SK-N-SH (cell line): ENCODE measurements at regions not wholly inside any gene's neighbourhood (a gene's known extent, or its start where the extent isn't known, plus 50 kb on each side); places are given as distances from the start of the nearest gene placed in this dataset.
"Not testable (repeated sequence)": the region's sequence is repeated elsewhere in the genome, so short reads cannot be mapped to it uniquely, and the experiment has no call there.

ENCODE experiments used
- CTCF ChIA-PET: fragments of 300-600, 350-600 bp; formaldehyde crosslinking; extraction: SDS; loops from one replicate; lab custom pipeline; 2021; lab: Yijun Ruan, JAX
- POLR2A ChIA-PET: fragments of 350-600 bp; sonication (Branson Sonifier 250); formaldehyde crosslinking; extraction: SDS; loops from one replicate; lab custom pipeline; 2020; ENCODE audit warnings: antibody characterized with exemption, inconsistent platforms; lab: Yijun Ruan, JAX
- DNase-seq: peaks from one replicate; pipeline ENCODE4 v3.0.0; 2012
- H2AFZ ChIP-seq: fragments of 200-600 bp; sonication (generic); 2 replicates; pipeline ENCODE4 v1.8.1; 2016; ENCODE audit warnings: antibody characterized with exemption, mild to moderate bottlenecking, low read depth
- H3F3A ChIP-seq: fragments of 200-600 bp; sonication (generic); replicated peaks from 2 replicates; pipeline ENCODE3; 2016; ENCODE audit warnings: antibody characterized with exemption, mild to moderate bottlenecking; ENCODE audit not compliant: insufficient read depth
- H3K27ac ChIP-seq, 2 experiments: fragments of 200-500 bp in 1 of 2; fragments of 200-600 bp in 1 of 2; sonication (Bioruptor generic) in 1 of 2; sonication (generic), shearing (Covaris generic) in 1 of 2; 2 replicates each; pipeline versions ENCODE4 v1.5.1 to v1.6.1; 2014 to 2016; ENCODE audit warnings: low read depth in 2 of 2, inconsistent platforms in 1 of 2, low read length in 1 of 2, mild to moderate bottlenecking in 1 of 2, mixed read lengths in 1 of 2
- H3K27me3 ChIP-seq: fragments of 200-600 bp; sonication (generic), shearing (Covaris generic); 2 replicates; pipeline ENCODE4 v1.6.1; 2016; ENCODE audit warnings: mixed run types; ENCODE audit not compliant: insufficient read depth
- H3K36me3 ChIP-seq, 2 experiments: fragments of 200-500 bp in 1 of 2; fragments of 200-600 bp in 1 of 2; sonication (Bioruptor generic) in 1 of 2; sonication (generic) in 1 of 2; replicated peaks in 1 of 2; 2 replicates each; pipeline versions ENCODE3 to v1.5.1; 2014 to 2016; ENCODE audit warnings: low read length in 1 of 2, mild to moderate bottlenecking in 1 of 2; ENCODE audit not compliant: insufficient read depth in 2 of 2, control insufficient read depth in 1 of 2
- H3K4me1 ChIP-seq, 2 experiments: fragments of 200-500 bp in 1 of 2; fragments of 200-600 bp in 1 of 2; sonication (Bioruptor generic) in 1 of 2; sonication (generic), shearing (Covaris generic) in 1 of 2; 2 replicates each; pipeline versions ENCODE4 v1.5.1 to v1.6.1; 2014 to 2016; ENCODE audit warnings: low read depth in 1 of 2, low read length in 1 of 2, mixed run types in 1 of 2; ENCODE audit not compliant: insufficient read depth in 2 of 2, control insufficient read depth in 1 of 2
- H3K4me2 ChIP-seq: fragments of 200-600 bp; sonication (generic), shearing (Covaris generic); 2 replicates; pipeline ENCODE4 v1.6.1; 2017; ENCODE audit warnings: mixed run types
- H3K4me3 ChIP-seq, 2 experiments: fragments of 200-500 bp in 1 of 2; fragments of 200-600 bp in 1 of 2; sonication (Bioruptor generic) in 1 of 2; sonication (generic), shearing (Covaris generic) in 1 of 2; 2 replicates each; pipeline versions ENCODE4 v1.5.1 to v1.8.1; 2014 to 2016; ENCODE audit warnings: low read depth in 2 of 2, inconsistent platforms in 1 of 2, low read length in 1 of 2, mild to moderate bottlenecking in 1 of 2, mixed read lengths in 1 of 2, moderate library complexity in 1 of 2
- H3K79me2 ChIP-seq: fragments of 200-600 bp; sonication (generic); 2 replicates; pipeline ENCODE4 v1.8.1; 2017; ENCODE audit warnings: mild to moderate bottlenecking; ENCODE audit not compliant: insufficient read depth
- H3K9ac ChIP-seq: fragments of 200-600 bp; sonication (generic); 2 replicates; pipeline ENCODE4 v1.6.1; 2017; ENCODE audit warnings: mixed run types
- H3K9me2 ChIP-seq: fragments of 200-600 bp; sonication (generic); 2 replicates; pipeline ENCODE4 v1.6.1; 2017; ENCODE audit warnings: mixed run types
- H3K9me3 ChIP-seq: fragments of 200-600 bp; sonication (generic); 2 replicates; pipeline ENCODE4 v1.6.1; 2017; ENCODE audit warnings: mixed run types, mild to moderate bottlenecking, moderate library complexity
- H4K20me1 ChIP-seq: fragments of 200-600 bp; sonication (generic); 2 replicates; pipeline ENCODE4 v1.6.1; 2017; ENCODE audit warnings: mild to moderate bottlenecking, mixed run types; ENCODE audit not compliant: insufficient read depth
- CHD2 ChIP-seq: fragments of 150-350 bp; IDR thresholded peaks from 2 replicates; pipeline ENCODE4 v1.6.1; 2018; ENCODE audit warnings: low read length; ENCODE audit not compliant: partially characterized antibody
- ELF1 ChIP-seq: IDR thresholded peaks from 2 replicates; pipeline ENCODE4 v1.4.0; 2012
- EP300 ChIP-seq, 2 experiments: IDR thresholded peaks; 2 replicates each; pipeline versions ENCODE4 v1.4.0 to v1.6.1; 2012; ENCODE audit warnings: borderline replicate concordance in 1 of 2, low read depth in 1 of 2, low read length in 1 of 2
- EZH2phosphoT487 ChIP-seq: fragments of 200-600 bp; sonication (generic); IDR thresholded peaks from 2 replicates; pipeline ENCODE4 v1.6.1; 2017; ENCODE audit warnings: low read depth, mixed run types, mild to moderate bottlenecking, antibody characterized with exemption, moderate library complexity, borderline replicate concordance
- FOSL2 ChIP-seq: IDR thresholded peaks from 2 replicates; pipeline ENCODE4 v1.4.0; 2012; ENCODE audit warnings: low read depth, mild to moderate bottlenecking, moderate library complexity, borderline replicate concordance
- GABPA ChIP-seq: IDR thresholded peaks from 2 replicates; pipeline ENCODE4 v1.4.0; 2012; ENCODE audit warnings: low read depth, mild to moderate bottlenecking
- GATA2 ChIP-seq: sonication (generic); formaldehyde crosslinking; IDR thresholded peaks from 2 replicates; pipeline ENCODE4 v1.5.0; 2020; ENCODE audit warnings: mild to moderate bottlenecking, missing genetic modification reagents
- IRF3 ChIP-seq: fragments of 150-350 bp; IDR thresholded peaks from 2 replicates; pipeline ENCODE4 v1.6.1; 2016; ENCODE audit warnings: mild to moderate bottlenecking, low read depth, low read length
- JUND ChIP-seq: IDR thresholded peaks from 2 replicates; pipeline ENCODE4 v1.4.0; 2012
- MXI1 ChIP-seq: IDR thresholded peaks from 2 replicates; pipeline ENCODE4 v1.6.1; 2012; ENCODE audit warnings: mild to moderate bottlenecking, low read depth, low read length, improper control_type of control experiment
- NFIC ChIP-seq: IDR thresholded peaks from 2 replicates; pipeline ENCODE4 v1.4.0; 2012; ENCODE audit warnings: borderline replicate concordance
- NRF1 ChIP-seq: IDR thresholded peaks from 2 replicates; pipeline ENCODE4 v1.6.1; 2012; ENCODE audit warnings: low read depth, mild to moderate bottlenecking, low read length
- POLR2AphosphoS5 ChIP-seq: IDR thresholded peaks from 2 replicates; pipeline ENCODE4 v1.6.1; 2012; ENCODE audit warnings: low read depth, low read length
- RAD21 ChIP-seq: IDR thresholded peaks from 2 replicates; pipeline ENCODE4 v1.6.1; 2012; ENCODE audit warnings: mild to moderate bottlenecking, low read length
- RFX5 ChIP-seq: IDR thresholded peaks from 2 replicates; pipeline ENCODE4 v1.6.1; 2012; ENCODE audit warnings: mild to moderate bottlenecking, improper control_type of control experiment, low read length
- RXRA ChIP-seq: IDR thresholded peaks from 2 replicates; pipeline ENCODE4 v1.4.0; 2012; ENCODE audit warnings: low read depth, mild to moderate bottlenecking, borderline replicate concordance
- SIN3A ChIP-seq: IDR thresholded peaks from 2 replicates; pipeline ENCODE4 v1.6.1; 2012; ENCODE audit warnings: low read depth, mild to moderate bottlenecking, low read length, moderate library complexity, borderline replicate concordance
- SMC3 ChIP-seq: IDR thresholded peaks from 2 replicates; pipeline ENCODE4 v1.6.1; 2012; ENCODE audit warnings: low read depth, low read length, improper control_type of control experiment
- TAF1 ChIP-seq: IDR thresholded peaks from 2 replicates; pipeline ENCODE4 v1.6.1; 2012; ENCODE audit warnings: low read depth, mild to moderate bottlenecking, low read length, moderate library complexity, borderline replicate concordance
- TCF12 ChIP-seq: IDR thresholded peaks from 2 replicates; pipeline ENCODE4 v1.4.0; 2012
- TEAD4 ChIP-seq: IDR thresholded peaks from 2 replicates; pipeline ENCODE4 v1.4.0; 2012; ENCODE audit warnings: mild to moderate bottlenecking, borderline replicate concordance; ENCODE audit not compliant: insufficient read depth
- USF2 ChIP-seq: fragments of 150-350 bp; IDR thresholded peaks from 2 replicates; pipeline ENCODE4 v1.6.1; 2017; ENCODE audit warnings: antibody characterized with exemption, low read length, low read depth, borderline replicate concordance
- WGBS: methylation state at CpG from one replicate; pipeline ENCODE4 v1.1.6; 2017; ENCODE audit warnings: low lambda C conversion rate; 5-methylcytosine and 5-hydroxymethylcytosine counted together

- Histone ChIP-seq H3F3A (no peaks in the 10 kb centered on the region), H3K9ac (no peak overlapping the region), H3K4me2 (no peak overlapping the region), H3K9me2 (no peaks in the 10 kb centered on the region), H3K4me1 (no peaks in the 10 kb centered on the region), H3K27me3 (no peaks in the 10 kb centered on the region), H3K4me3 (no peak overlapping the region), H2AFZ (0 out of 2 replicates have a peak overlapping the region, but pooled peaks have one; percentile 21), H3K36me3 (no peaks in the 10 kb centered on the region), H3K9me3 (no peaks in the 10 kb centered on the region), H3K79me2 (no peaks in the 10 kb centered on the region), H3K27ac (no peak overlapping the region), H4K20me1 (no peaks in the 10 kb centered on the region)
- TF ChIP-seq RXRA: no peak
- peak; percentile 4; the same call in 1 of the 2 replicates for TF ChIP-seq FOSL2
- no peak for TF ChIP-seq POLR2AphosphoS5
- no peak for TF ChIP-seq GATA2
- no peak for TF ChIP-seq NFIC
- no peak for TF ChIP-seq IRF3
- TF ChIP-seq EP300 (IDR thresholded peaks at IDR 0.05; ENCODE audit: borderline replicate concordance in 1 of 2, low read depth in 1 of 2, low read length in 1 of 2): no peak
- no peak for TF ChIP-seq ELF1
- DNase-seq: no peak
- CTCF ChIA-PET: interaction anchor here (0.6 kb wide), 1 partner anchor 264 kb away, joined by 3 read pairs; no protein-coding TSS in a partner anchor
- 21% methylated on average over 4 of the region's 4 CpGs for WGBS
- POLR2A ChIA-PET: no interaction called here
Observed at GRCh38 chr4:72767618-72768302, 198.7 kb upstream of the ADAMTS3 start.

GRCh38 chr4:72765788-72766187, 196.8 kb upstream of the ADAMTS3 start:
- H2AFZ ChIP-seq, H4K20me1 ChIP-seq, H3K36me3 ChIP-seq, H3K4me2 ChIP-seq, H3K9ac ChIP-seq, CTCF ChIA-PET, H3K27ac ChIP-seq, H3K79me2 ChIP-seq, H3K9me3 ChIP-seq, H3K27me3 ChIP-seq, H3K4me1 ChIP-seq, POLR2A ChIA-PET, H3K4me3 ChIP-seq, H3F3A ChIP-seq, DNase-seq, H3K9me2 ChIP-seq: not testable (repeated sequence)
- 57% methylated on average over 13 of the region's 19 CpGs for WGBS

- H3K4me3 ChIP-seq: no peak overlapping the region
- POLR2A ChIA-PET: no interaction called here
- H4K20me1 ChIP-seq: no peaks in the 10 kb centered on the region
- H3K27me3 ChIP-seq: no peaks in the 10 kb centered on the region
- no peaks in the 10 kb centered on the region for H3K4me1 ChIP-seq
- 15% methylated on average over 5 of the region's 5 CpGs for WGBS
- no peak overlapping the region for H3K27ac ChIP-seq
- H3K4me2 ChIP-seq: no peak overlapping the region
- no peaks in the 10 kb centered on the region for H3K79me2 ChIP-seq
- H3K9ac ChIP-seq: no peak overlapping the region
- no peak for DNase-seq
- CTCF ChIA-PET: no interaction called here
- H2AFZ ChIP-seq: no peak overlapping the region
- H3K9me2 ChIP-seq: no peaks in the 10 kb centered on the region
- H3F3A ChIP-seq: no peaks in the 10 kb centered on the region
- H3K36me3 ChIP-seq: no peaks in the 10 kb centered on the region
- no peaks in the 10 kb centered on the region for H3K9me3 ChIP-seq
- TF ChIP-seq SIN3A: no peak
- TF ChIP-seq EP300 (IDR thresholded peaks at IDR 0.05; ENCODE audit: borderline replicate concordance in 1 of 2, low read depth in 1 of 2, low read length in 1 of 2): no peak
- no peak for TF ChIP-seq TCF12
- no peak for TF ChIP-seq POLR2AphosphoS5
- no peak for TF ChIP-seq EZH2phosphoT487
- no peak for TF ChIP-seq CHD2
- TF ChIP-seq USF2: no peak
- TF ChIP-seq RFX5: no peak
- TF ChIP-seq NRF1: no peak
- no peak for TF ChIP-seq TAF1
- no peak for TF ChIP-seq SMC3
- no peak for TF ChIP-seq GABPA
- TF ChIP-seq TEAD4: no peak
- TF ChIP-seq MXI1: no peak
- no peak for TF ChIP-seq JUND
- no peak for TF ChIP-seq RAD21
Observed at GRCh38 chr4:72761368-72762038, 192.5 kb upstream of the ADAMTS3 start.
